Activated naive CD4-positive, alpha-beta T cell treated with anti-CD3 and anti-CD28 coated beads, Interleukin-2, amount 50 U/mL, for 16 hours (primary cell): ENCODE measurements at regions not wholly inside any gene's neighbourhood (a gene's known extent, or its start where the extent isn't known, plus 50 kb on each side); places are given as distances from the start of the nearest gene placed in this dataset.

ENCODE experiments used
- DNase-seq: peaks from one replicate; pipeline ENCODE4 v3.0.0-alpha.2; 2020

GRCh38 chr5:82347201-82347865, 69.2 kb upstream of the RPS23 start:
- no peak for DNase-seq

- DNase-seq, result no peak
These were observed 68.4 kb upstream of the RPS23 start for GRCh38 chr5:82346399-82347165.

- no peak for DNase-seq
These were observed 67.0 kb upstream of the RPS23 start for GRCh38 chr5:82345108-82345507.

DNA sequence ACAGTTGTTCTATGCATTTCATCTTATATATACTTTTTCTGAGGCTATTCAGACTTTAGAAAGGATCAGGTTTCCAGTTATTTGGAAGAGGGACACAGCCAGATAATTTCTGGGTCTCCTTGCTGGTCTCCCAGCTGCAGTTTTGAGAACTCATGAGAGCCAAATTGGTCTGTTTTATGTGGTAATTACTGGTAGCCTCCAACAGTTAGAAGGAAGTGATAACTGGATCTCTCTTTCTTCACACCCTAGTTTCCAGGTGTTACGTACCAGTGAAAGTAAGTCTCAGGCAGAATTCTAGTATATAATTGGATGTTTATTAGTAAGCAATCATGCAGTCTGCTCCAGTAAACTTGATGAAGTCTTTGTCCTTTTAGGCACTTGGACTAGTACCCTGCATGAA, 63.2 kb upstream of the RPS23 start:
- no peak for DNase-seq

DNA sequence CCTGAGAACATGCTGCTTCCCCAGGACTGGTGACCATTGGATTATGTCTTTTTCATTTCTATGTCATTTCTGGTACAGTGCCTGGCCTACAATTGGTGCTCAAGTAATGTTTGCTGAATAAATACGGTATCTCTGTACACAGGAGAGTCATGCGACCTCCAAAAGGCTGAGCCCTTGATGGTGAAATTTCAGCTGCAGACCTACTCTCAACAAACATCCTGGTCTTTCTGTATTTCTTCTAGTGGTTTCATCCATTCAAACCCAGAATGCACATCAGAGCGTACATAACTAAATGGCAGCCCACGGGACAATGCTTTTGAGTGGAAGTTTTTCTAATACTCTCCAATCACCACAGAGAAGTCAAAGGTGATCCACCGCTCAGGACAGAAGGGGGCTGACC, 62.6 kb upstream of the RPS23 start:
- no peak for DNase-seq

GRCh38 chr5:82339792-82340191, 61.6 kb upstream of the RPS23 start:
- no peak for DNase-seq

- DNase-seq, result no peak
These were observed 60.7 kb upstream of the RPS23 start for GRCh38 chr5:82338771-82339373.

DNA sequence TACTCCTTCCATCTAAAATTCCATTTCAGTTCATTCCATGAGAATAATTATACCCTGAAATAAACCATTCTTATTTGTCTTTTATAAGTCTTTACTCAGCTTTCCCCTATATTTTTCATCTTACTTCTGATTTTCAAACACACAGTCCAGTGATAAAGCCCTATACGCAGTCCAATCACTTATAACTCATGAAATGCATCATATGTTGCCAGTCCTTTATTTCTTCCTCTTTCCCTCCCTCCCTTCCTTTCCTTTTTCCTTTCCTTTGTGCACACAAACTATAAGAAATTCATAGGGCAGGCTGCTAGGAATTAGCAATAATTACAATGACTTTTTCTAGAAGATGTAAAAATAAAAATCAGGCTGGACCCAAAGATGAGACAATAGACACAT, 58.8 kb upstream of the RPS23 start:
- no peak for DNase-seq

DNA sequence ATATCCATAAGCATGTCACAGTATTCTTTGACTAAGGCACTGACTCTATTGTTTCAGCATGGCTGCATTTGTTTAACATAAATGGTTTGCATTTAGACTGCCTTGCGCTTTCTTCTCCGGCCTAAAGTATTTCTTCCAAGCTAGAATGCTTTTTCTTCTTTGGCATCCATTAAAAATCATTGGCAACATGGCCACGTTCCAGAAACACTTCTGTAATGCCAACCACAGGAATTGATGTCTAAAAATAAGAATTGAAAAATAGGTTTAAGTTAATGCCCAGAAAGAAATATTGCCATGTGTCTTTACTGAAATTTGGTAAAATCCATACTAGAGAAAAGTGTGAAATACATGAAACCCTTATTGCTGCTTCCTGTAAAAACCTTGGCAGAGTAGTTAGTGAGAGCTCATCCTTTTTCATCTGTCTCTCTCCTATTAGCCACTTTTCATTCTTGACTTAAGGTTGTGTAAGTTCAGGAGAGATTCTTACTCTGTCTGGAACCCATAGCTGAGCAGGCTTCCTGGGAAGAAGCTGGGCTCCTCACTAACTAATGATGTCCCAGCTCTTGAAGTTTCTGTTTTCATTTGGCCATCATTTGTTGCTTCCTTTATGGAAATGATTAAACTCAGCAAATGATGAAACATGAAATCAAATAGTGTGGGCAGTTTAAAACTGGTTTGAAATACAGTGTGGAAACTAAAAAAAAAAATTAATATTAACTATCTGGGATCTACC, 58.2 kb upstream of the RPS23 start:
- DNase-seq, result no peak

DNA sequence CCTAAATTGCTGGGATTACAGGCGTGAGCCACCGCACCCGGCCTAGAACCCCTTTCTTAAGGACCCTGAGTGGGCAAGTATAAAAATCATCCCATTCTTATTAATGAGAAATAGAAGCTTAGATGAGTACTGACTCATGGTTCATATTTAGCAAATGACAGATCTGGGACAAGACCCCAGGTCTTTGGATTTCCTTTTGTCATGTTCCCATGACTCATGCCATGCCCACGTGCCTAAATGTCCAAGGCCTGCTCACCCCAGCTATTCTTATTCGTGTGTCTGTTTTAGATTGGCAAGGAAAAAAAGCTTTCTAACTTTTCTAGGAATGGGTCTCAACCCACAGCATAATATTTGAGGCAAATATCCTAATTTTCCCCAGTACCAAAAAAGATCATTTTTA, 57.7 kb upstream of the RPS23 start:
- no peak for DNase-seq

- no peak for DNase-seq
These were observed 56.7 kb upstream of the RPS23 start for GRCh38 chr5:82334856-82335255.

DNA sequence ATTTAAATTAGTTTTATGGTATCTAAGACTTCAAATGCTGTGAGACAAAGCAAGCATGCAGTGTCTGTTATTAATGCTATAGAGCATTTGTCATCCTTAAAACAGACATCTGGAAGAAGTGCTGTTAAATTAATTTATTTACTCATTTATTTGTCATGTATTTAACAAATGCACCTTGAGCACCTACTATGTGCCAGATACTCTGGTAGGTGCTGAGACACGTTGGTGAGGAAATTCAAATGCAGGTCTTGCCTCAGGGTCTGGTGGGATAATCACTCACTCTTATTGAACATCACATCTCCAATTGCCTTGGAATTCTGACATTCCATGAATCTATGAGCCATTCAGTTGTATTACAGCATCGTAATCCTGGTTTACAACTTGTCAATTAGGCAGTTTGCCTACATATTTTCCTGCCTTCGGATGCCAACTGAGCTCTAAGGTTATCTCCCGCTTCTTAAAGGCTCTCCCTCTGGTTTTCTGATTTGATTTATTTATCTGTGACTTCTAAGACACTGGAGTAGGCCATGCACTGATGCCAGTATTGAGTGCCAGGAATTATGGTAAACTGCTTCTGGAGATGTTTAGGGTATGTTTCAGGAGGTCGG, 56.0 kb upstream of the RPS23 start:
- DNase-seq, result no peak

- DNase-seq, result no peak
These were observed 54.9 kb upstream of the RPS23 start for GRCh38 chr5:82332886-82333615.

DNA sequence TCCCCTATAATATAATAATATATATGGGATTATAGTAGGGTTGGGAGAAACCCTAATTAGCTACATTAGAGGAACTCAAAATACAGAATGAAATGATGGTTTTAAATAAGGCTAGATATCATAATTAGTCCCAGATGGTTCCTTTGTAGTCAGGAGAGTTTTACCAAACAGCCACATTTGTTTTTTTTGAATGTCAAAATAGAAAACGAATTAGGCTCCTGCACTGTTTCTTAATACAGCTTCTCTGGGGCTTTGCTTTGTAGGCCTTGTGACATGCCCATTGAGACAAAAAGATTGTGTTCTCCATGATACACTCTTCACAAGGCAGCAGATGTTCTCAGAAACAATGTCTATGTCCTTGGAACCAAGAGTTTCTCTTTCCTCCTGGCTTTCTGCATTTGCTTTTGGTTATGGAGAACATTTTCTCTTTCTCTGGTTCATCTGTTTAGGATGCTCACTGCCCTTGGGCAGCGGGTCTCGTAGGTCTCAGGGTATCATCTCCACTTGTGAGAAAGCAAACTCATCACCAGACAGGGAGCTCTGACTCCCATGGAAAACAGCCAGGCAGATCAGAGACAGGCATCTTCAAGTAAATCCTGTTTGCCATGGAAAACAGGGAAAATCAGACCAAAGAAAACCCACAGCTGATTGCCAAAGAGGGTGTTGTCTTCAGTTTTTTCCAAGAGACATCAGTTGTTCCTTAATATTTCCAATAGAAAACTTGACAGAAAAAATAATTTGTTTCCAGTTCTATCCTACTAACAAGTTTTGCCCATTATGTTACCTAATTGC, 54.1 kb upstream of the RPS23 start:
- no peak for DNase-seq

GRCh38 chr5:82331557-82331956, 53.4 kb upstream of the RPS23 start:
- no peak for DNase-seq

DNA sequence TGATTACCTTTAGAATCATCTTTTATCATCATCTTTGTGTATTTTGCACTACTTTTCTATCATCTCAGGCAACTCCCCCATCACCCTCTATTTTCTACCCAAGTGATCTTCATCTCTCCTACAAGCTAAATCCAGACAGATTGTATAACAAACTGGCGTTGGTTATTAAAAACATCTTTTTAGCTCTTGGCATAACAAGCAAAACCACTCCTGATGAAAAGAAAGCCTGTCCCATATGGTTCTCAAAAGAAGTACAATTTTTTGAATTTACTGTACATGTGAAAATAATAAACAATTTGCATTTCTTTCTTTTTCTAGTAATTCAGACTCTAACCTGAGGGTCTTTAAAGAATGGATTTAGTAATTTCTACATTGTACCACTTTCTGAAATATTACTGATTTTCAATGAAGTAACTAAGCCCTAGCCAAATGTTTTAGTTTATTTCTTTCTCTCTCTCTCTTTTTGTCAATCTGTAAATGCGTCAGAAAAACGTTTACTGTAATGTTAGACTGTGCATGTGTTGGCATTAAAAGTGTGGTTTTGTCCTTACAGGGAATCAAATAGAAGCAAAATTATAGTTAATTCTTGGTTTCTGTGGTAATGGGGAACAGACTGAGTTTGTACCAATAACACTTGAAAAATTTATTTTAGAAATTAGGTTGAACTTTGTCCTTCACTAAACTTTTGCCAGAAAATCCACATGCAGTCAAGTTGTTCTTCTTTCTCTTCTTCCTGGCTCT, 52.5 kb upstream of the RPS23 start:
- DNase-seq, result no peak

DNA sequence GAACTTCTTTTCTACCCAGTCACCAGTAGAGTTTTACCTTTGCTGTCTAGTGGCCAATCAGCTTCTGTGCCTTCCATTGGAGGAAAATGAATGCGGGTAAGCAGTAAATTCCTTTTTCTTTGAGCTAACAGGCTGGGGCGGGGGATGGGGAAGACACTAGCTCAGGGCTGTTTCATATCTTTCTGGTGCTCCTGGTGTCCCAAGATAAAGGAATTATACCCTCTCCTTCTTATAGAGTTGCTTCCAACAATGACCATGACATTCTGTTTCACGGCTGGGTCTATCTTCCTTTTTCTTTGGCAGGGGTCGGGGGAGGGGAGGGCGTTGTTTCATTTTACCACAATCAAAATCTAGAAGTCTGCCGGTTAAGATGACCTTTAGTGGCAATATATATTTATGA, 51.2 kb upstream of the RPS23 start:
- DNase-seq, result no peak
